WTC11 (cell line): ENCODE measurements at regions not wholly inside any gene's neighbourhood (a gene's known extent, or its start where the extent isn't known, plus 50 kb on each side); places are given as distances from the start of the nearest gene placed in this dataset.

Experiments
- CREM ChIP-seq: sonication (generic); formaldehyde crosslinking; IDR thresholded peaks from 2 replicates; pipeline ENCODE4 v1.8.1; 2022; ENCODE audit warnings: mild to moderate bottlenecking, missing genetic modification reagents, moderate library complexity
- FOXJ3 ChIP-seq: sonication (generic); formaldehyde crosslinking; IDR thresholded peaks from 2 replicates; pipeline ENCODE4 v1.9.0; 2021; ENCODE audit warnings: missing genetic modification reagents, mild to moderate bottlenecking, borderline replicate concordance
- ZNF121 ChIP-seq: sonication (generic); formaldehyde crosslinking; IDR thresholded peaks from 2 replicates; pipeline ENCODE4 v1.8.0; 2023; ENCODE audit warnings: missing genetic modification reagents
- ZNF317 ChIP-seq: sonication (generic); formaldehyde crosslinking; IDR thresholded peaks from 2 replicates; pipeline ENCODE4 v1.8.1; 2023; ENCODE audit warnings: low read depth, mild to moderate bottlenecking, moderate library complexity, missing genetic modification reagents, borderline replicate concordance
- ZNF512 ChIP-seq: sonication (generic); formaldehyde crosslinking; IDR thresholded peaks from 2 replicates; pipeline ENCODE4 v1.8.1; 2022; ENCODE audit warnings: missing genetic modification reagents, borderline replicate concordance
- TF ChIP-seq, protein P1 (sequence below): sonication (generic); formaldehyde crosslinking; conservative IDR thresholded peaks from 2 replicates; pipeline ENCODE4 v1.8.1; 2022; ENCODE audit warnings: mild to moderate bottlenecking, missing genetic modification reagents
- TF ChIP-seq, protein P2 (sequence below): fragments of 200-600 bp; IDR thresholded peaks from 2 replicates; pipeline ENCODE4 v1.8.0; 2022; ENCODE audit warnings: antibody characterized with exemption
- TF ChIP-seq, protein P3 (sequence below): sonication (generic); formaldehyde crosslinking; IDR thresholded peaks from 2 replicates; pipeline ENCODE4 v1.8.1; 2023; ENCODE audit warnings: mild to moderate bottlenecking, missing genetic modification reagents, moderate library complexity
- TF ChIP-seq, protein P4 (sequence below): sonication (generic); formaldehyde crosslinking; IDR thresholded peaks from 2 replicates; pipeline ENCODE4 v1.8.0; 2022; ENCODE audit warnings: mild to moderate bottlenecking, missing genetic modification reagents

DNA sequence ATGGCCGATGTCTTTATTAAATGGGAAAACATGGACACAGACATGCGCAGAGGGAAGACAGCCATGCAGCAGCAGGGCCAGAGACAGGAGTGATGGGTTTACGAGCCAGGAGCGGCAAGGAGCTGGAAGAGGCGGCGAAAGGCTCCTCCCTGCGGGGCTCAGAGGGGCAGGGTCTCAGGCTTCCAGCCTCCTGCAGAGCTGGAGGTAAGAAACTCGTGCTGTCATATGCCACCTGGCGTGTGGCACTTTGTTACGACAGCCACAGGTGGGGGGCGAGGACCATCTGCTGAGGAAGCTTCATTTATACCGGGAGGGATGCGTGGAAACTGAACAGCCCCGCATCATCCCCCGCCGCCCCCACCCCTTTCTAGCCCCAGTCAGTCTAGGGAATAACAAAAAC is 52.0 kb upstream of the SPACA7 start:
- TF ChIP-seq, protein P1, sequence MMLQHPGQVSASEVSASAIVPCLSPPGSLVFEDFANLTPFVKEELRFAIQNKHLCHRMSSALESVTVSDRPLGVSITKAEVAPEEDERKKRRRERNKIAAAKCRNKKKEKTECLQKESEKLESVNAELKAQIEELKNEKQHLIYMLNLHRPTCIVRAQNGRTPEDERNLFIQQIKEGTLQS (CRISPR knock-in tag) = no peak
- TF ChIP-seq, protein P2, sequence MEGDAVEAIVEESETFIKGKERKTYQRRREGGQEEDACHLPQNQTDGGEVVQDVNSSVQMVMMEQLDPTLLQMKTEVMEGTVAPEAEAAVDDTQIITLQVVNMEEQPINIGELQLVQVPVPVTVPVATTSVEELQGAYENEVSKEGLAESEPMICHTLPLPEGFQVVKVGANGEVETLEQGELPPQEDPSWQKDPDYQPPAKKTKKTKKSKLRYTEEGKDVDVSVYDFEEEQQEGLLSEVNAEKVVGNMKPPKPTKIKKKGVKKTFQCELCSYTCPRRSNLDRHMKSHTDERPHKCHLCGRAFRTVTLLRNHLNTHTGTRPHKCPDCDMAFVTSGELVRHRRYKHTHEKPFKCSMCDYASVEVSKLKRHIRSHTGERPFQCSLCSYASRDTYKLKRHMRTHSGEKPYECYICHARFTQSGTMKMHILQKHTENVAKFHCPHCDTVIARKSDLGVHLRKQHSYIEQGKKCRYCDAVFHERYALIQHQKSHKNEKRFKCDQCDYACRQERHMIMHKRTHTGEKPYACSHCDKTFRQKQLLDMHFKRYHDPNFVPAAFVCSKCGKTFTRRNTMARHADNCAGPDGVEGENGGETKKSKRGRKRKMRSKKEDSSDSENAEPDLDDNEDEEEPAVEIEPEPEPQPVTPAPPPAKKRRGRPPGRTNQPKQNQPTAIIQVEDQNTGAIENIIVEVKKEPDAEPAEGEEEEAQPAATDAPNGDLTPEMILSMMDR = no peak
- TF ChIP-seq ZNF121 (CRISPR knock-in tag) (no peak), FOXJ3 (CRISPR knock-in tag) (no peak), CREM (no peak), ZNF317 (CRISPR knock-in tag) (no peak), ZNF512 (CRISPR knock-in tag) (no peak)
- TF ChIP-seq, protein P3, sequence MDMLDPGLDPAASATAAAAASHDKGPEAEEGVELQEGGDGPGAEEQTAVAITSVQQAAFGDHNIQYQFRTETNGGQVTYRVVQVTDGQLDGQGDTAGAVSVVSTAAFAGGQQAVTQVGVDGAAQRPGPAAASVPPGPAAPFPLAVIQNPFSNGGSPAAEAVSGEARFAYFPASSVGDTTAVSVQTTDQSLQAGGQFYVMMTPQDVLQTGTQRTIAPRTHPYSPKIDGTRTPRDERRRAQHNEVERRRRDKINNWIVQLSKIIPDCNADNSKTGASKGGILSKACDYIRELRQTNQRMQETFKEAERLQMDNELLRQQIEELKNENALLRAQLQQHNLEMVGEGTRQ (CRISPR knock-in tag) = no peak
- TF ChIP-seq, protein P4, sequence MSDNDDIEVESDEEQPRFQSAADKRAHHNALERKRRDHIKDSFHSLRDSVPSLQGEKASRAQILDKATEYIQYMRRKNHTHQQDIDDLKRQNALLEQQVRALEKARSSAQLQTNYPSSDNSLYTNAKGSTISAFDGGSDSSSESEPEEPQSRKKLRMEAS (CRISPR knock-in tag) = no peak
